ENCODE measurements at regions not wholly inside any gene's neighbourhood (a gene's known extent, or its start where the extent isn't known, plus 50 kb on each side); places are given as distances from the start of the nearest gene placed in this dataset.

GRCh38 chr6:49030251-49031020 lies 432.6 kb downstream of the MMUT start:
- H3K27ac ChIP-seq = no peak overlapping the region
- intact Hi-C loops (cut with DNase I) = no loop called here
- H3K27me3 ChIP-seq = no peaks in the 10 kb centered on the region
- H3K4me1 ChIP-seq = peaks cover 0 to 14% (median 0%) of the 10 kb centered on the region in 3 donors
- 56 to 58% methylated on average over 1 of the region's 1 CpG for WGBS, 2 donors
- no peak for DNase-seq
- no peak for TF ChIP-seq POLR2A (IDR thresholded peaks at IDR 0.05)
- TF ChIP-seq CTCF (IDR thresholded peaks at IDR 0.05) = no peak
- no peaks in the 10 kb centered on the region for H3K36me3 ChIP-seq
- peaks cover 0 to 4% (median 0%) of the 10 kb centered on the region in 3 donors for H3K9me3 ChIP-seq
- no peak overlapping the region for H3K4me3 ChIP-seq

GRCh38 chr6:49027644-49028043 lies 435.4 kb downstream of the MMUT start:
- intact Hi-C loops (cut with DNase I) = no loop called here
- Histone ChIP-seq H3K27ac (no peak overlapping the region), H3K36me3 (no peaks in the 10 kb centered on the region), H3K27me3 (no peaks in the 10 kb centered on the region), H3K4me1 (peaks cover 0 to 15% (median 0%) of the 10 kb centered on the region in 3 donors), H3K9me3 (peaks cover 0 to 9% (median 0%) of the 10 kb centered on the region in 3 donors), H3K4me3 (no peak overlapping the region)
- WGBS, 2 donors = 84 to 88% methylated on average over 2 of the region's 2 CpGs
- DNase-seq = no peak
- no peak for TF ChIP-seq POLR2A (IDR thresholded peaks at IDR 0.05)
- TF ChIP-seq CTCF (IDR thresholded peaks at IDR 0.05) = no peak

- Histone ChIP-seq H3K27ac (peak overlapping the region in 2 of 4 donors; percentile 38 to 59), H3K36me3 (no peaks in the 10 kb centered on the region), H3K27me3 (no peaks in the 10 kb centered on the region), H3K4me3 (no peak overlapping the region), H3K9me3 (peaks cover 0 to 9% (median 0%) of the 10 kb centered on the region in 3 donors), H3K4me1 (peaks cover 0 to 15% (median 0%) of the 10 kb centered on the region in 3 donors)
- 41 to 67% methylated on average over 1 to 2 of the region's 2 CpGs for WGBS, 2 donors
- no peak for TF ChIP-seq CTCF (IDR thresholded peaks at IDR 0.05)
- TF ChIP-seq POLR2A (IDR thresholded peaks at IDR 0.05) = no peak
- no peak for DNase-seq
- intact Hi-C loops (cut with DNase I) = no loop called here
Measured at GRCh38 chr6:49025273-49026240, 437.5 kb downstream of the MMUT start.

- no peak for DNase-seq
- intact Hi-C loops (cut with DNase I) = no loop called here
- no peak for TF ChIP-seq CTCF (IDR thresholded peaks at IDR 0.05)
- TF ChIP-seq POLR2A (IDR thresholded peaks at IDR 0.05) = no peak
- Histone ChIP-seq H3K4me1 (peaks cover 0 to 16% (median 0%) of the 10 kb centered on the region in 3 donors), H3K27me3 (no peaks in the 10 kb centered on the region), H3K4me3 (no peak overlapping the region), H3K27ac (no peak overlapping the region), H3K9me3 (no peaks in the 10 kb centered on the region), H3K36me3 (no peaks in the 10 kb centered on the region)
- WGBS, 2 donors = 48 to 64% methylated on average over 2 of the region's 2 CpGs
Measured at GRCh38 chr6:49004801-49005200, 458.3 kb downstream of the MMUT start.

- intact Hi-C loops (cut with DNase I) = no loop called here
- Histone ChIP-seq H3K4me3 (no peak overlapping the region), H3K27ac (no peak overlapping the region), H3K4me1 (peaks cover 0 to 16% (median 0%) of the 10 kb centered on the region in 3 donors), H3K27me3 (no peaks in the 10 kb centered on the region), H3K36me3 (no peaks in the 10 kb centered on the region), H3K9me3 (no peaks in the 10 kb centered on the region)
- 61% methylated on average over 3 of the region's 3 CpGs for WGBS, 2 donors
- no peak for TF ChIP-seq CTCF (IDR thresholded peaks at IDR 0.05)
- TF ChIP-seq POLR2A (IDR thresholded peaks at IDR 0.05) = no peak
- no peak for DNase-seq
Measured at GRCh38 chr6:49003348-49003747, 459.7 kb downstream of the MMUT start.
